ENCODE measurements at regions not wholly inside any gene's neighbourhood (a gene's known extent, or its start where the extent isn't known, plus 50 kb on each side); places are given as distances from the start of the nearest gene placed in this dataset.

DNA sequence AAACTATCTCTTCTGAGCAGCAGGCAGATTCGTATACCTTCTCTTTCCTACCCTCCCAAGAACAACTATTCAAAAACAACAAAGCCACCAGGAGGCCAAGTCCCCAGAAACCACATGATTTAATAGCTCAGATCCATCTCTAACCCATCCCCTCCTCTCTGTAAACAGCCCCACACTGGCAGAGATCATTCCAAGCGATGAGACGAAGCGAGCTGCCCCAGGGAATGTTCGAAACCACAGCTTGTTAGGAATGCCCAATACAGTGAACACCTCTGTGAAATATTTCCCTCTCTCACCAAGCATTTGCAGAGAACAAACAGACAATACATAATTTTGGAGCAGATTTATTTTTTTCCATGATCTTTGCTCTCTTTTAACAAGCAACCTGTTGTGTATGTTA is 231.8 kb downstream of the SOD2 start:
- TF ChIP-seq EP300 (IDR thresholded peaks at IDR 0.05; ENCODE audit: low read depth) (no peak), POLR2A (IDR thresholded peaks at IDR 0.05) (no peak), POLR2AphosphoS5 (IDR thresholded peaks at IDR 0.05) (no peak)
- TF ChIP-seq, protein P1, sequence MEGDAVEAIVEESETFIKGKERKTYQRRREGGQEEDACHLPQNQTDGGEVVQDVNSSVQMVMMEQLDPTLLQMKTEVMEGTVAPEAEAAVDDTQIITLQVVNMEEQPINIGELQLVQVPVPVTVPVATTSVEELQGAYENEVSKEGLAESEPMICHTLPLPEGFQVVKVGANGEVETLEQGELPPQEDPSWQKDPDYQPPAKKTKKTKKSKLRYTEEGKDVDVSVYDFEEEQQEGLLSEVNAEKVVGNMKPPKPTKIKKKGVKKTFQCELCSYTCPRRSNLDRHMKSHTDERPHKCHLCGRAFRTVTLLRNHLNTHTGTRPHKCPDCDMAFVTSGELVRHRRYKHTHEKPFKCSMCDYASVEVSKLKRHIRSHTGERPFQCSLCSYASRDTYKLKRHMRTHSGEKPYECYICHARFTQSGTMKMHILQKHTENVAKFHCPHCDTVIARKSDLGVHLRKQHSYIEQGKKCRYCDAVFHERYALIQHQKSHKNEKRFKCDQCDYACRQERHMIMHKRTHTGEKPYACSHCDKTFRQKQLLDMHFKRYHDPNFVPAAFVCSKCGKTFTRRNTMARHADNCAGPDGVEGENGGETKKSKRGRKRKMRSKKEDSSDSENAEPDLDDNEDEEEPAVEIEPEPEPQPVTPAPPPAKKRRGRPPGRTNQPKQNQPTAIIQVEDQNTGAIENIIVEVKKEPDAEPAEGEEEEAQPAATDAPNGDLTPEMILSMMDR (IDR thresholded peaks at IDR 0.05) = no peak
- Histone ChIP-seq H3K9me3 (no peaks in the 10 kb centered on the region), H3K27ac (no peak overlapping the region), H3K27me3 (no peaks in the 10 kb centered on the region), H3K4me3 (no peak overlapping the region), H3K4me1 (no peaks in the 10 kb centered on the region), H3K36me3 (no peaks in the 10 kb centered on the region)
- intact Hi-C loops (cut with DNase I; ENCODE audit: low total_unique reads) (no loop called here), in situ Hi-C loops (cut with MboI; ENCODE audit: low pct_ligation_motif_present in 1 of 4, low pct_unique_long_range_greater_than_20kb in 1 of 4, low sequenced_read_pairs in 3 of 4) (no loop called here)
- 40 to 51% methylated on average over 1 to 5 of the region's 5 CpGs for WGBS, 2 donors (ENCODE audit: low coverage in 1 of 2)
- DNase-seq = no peak

GRCh38 chr6:159460476-159460875 is 232.6 kb downstream of the SOD2 start:
- 49% methylated on average over 4 of the region's 4 CpGs; no CpG with 5 or more reads in 1 of the 2 donors for WGBS, 2 donors (ENCODE audit: low coverage in 1 of 2)
- H3K4me1 ChIP-seq = no peaks in the 10 kb centered on the region
- intact Hi-C loops (cut with DNase I; ENCODE audit: low total_unique reads) (no loop called here), in situ Hi-C loops (cut with MboI; ENCODE audit: low pct_ligation_motif_present in 1 of 4, low pct_unique_long_range_greater_than_20kb in 1 of 4, low sequenced_read_pairs in 3 of 4) (no loop called here)
- no peaks in the 10 kb centered on the region for H3K27me3 ChIP-seq
- no peak for DNase-seq
- no peak overlapping the region for H3K4me3 ChIP-seq
- H3K27ac ChIP-seq = no peak overlapping the region
- no peaks in the 10 kb centered on the region for H3K9me3 ChIP-seq
- H3K36me3 ChIP-seq = no peaks in the 10 kb centered on the region
- TF ChIP-seq, protein P1 (IDR thresholded peaks at IDR 0.05) = no peak
- no peak for TF ChIP-seq POLR2AphosphoS5 (IDR thresholded peaks at IDR 0.05)

DNA sequence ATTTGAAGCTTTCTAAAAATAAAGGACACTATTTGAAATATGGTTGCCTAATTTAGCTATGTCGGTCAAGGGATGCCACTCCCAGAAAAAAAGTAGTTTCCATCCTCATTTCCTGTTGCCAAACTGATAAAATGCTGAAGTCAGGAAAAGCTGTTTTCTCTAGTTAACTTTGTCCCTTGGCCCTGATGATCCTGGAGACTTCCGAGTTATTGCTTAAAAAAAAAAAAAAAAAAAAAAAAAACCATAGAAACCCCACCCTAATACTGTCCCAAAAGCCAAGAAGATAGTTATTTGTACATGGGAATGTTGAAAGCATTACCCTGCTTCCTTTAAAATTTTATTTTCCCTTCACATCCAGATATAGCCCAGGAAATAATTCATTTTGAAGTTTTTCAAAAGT is 236.7 kb downstream of the SOD2 start:
- H3K27ac ChIP-seq = no peak overlapping the region
- H3K36me3 ChIP-seq = no peaks in the 10 kb centered on the region
- H3K4me3 ChIP-seq = no peak overlapping the region
- no peaks in the 10 kb centered on the region for H3K9me3 ChIP-seq
- in situ Hi-C loops (cut with MboI; ENCODE audit: low pct_ligation_motif_present in 1 of 4, low pct_unique_long_range_greater_than_20kb in 1 of 4, low sequenced_read_pairs in 3 of 4) (no loop called here), intact Hi-C loops (cut with DNase I; ENCODE audit: low total_unique reads) (no loop called here)
- 31 to 32% methylated on average over 2 of the region's 2 CpGs for WGBS, 2 donors (ENCODE audit: low coverage in 1 of 2)
- no peaks in the 10 kb centered on the region for H3K27me3 ChIP-seq
- DNase-seq = no peak
- no peaks in the 10 kb centered on the region for H3K4me1 ChIP-seq
- TF ChIP-seq POLR2A (IDR thresholded peaks at IDR 0.05) (no peak), POLR2AphosphoS5 (IDR thresholded peaks at IDR 0.05) (no peak), EP300 (IDR thresholded peaks at IDR 0.05; ENCODE audit: low read depth) (no peak)
- TF ChIP-seq, protein P1 (IDR thresholded peaks at IDR 0.05) = no peak

GRCh38 chr6:159455700-159456274 is 237.3 kb downstream of the SOD2 start:
- TF ChIP-seq POLR2A (IDR thresholded peaks at IDR 0.05) = no peak
- TF ChIP-seq, protein P1 (IDR thresholded peaks at IDR 0.05) = no peak
- 88% methylated on average over 15 of the region's 15 CpGs; no CpG with 5 or more reads in 1 of the 2 donors for WGBS, 2 donors (ENCODE audit: low coverage in 1 of 2)

More at GRCh38 chr6:159455700-159456274, 237.3 kb downstream of the SOD2 start:
- in situ Hi-C loops (cut with MboI; ENCODE audit: low pct_ligation_motif_present in 1 of 4, low pct_unique_long_range_greater_than_20kb in 1 of 4, low sequenced_read_pairs in 3 of 4) (no loop called here), intact Hi-C loops (cut with DNase I; ENCODE audit: low total_unique reads) (no loop called here)
- no peak overlapping the region for H3K4me3 ChIP-seq
- no peak overlapping the region for H3K27ac ChIP-seq
- DNase-seq = no peak
- no peaks in the 10 kb centered on the region for H3K9me3 ChIP-seq
- H3K36me3 ChIP-seq = no peaks in the 10 kb centered on the region
- H3K27me3 ChIP-seq = no peaks in the 10 kb centered on the region
- no peaks in the 10 kb centered on the region for H3K4me1 ChIP-seq

Measured in transverse colon (tissue), 4 donors.